Stimulated activated naive CD8-positive, alpha-beta T cell treated with anti-CD3 and anti-CD28 coated beads, Interleukin-15, amount 100 ng/mL, for 72 hours (primary cell): ENCODE measurements at regions not wholly inside any gene's neighbourhood (a gene's known extent, or its start where the extent isn't known, plus 50 kb on each side); places are given as distances from the start of the nearest gene placed in this dataset.

Experiments used
- ATAC-seq: fragments of 150-1000 bp; cut with Tn5 transposase; 2 replicates; pipeline ENCODE4 v1.10.0; 2021; ENCODE audit warnings: mild to moderate bottlenecking, moderate library complexity
- DNase-seq, 2 donors: peaks; one replicate each; pipeline ENCODE4 v3.0.0; 2021 to 2022
- H3K27ac Mint-ChIP-seq, 2 donors: one replicate each; pipeline ENCODE4 v1.8.0; 2022; ENCODE audit warnings: mild to moderate bottlenecking in 2 of 2, mixed read lengths in 2 of 2, moderate library complexity in 2 of 2
- H3K27me3 Mint-ChIP-seq: one replicate; pipeline ENCODE4 v1.8.0; 2022; ENCODE audit warnings: mixed read lengths
- H3K4me1 Mint-ChIP-seq: one replicate; pipeline ENCODE4 v1.8.0; 2022; ENCODE audit warnings: mild to moderate bottlenecking, mixed read lengths
- H3K4me3 Mint-ChIP-seq, 2 donors: one replicate each; pipeline ENCODE4 v1.8.0; 2022; ENCODE audit warnings: mild to moderate bottlenecking in 2 of 2, mixed read lengths in 2 of 2, moderate library complexity in 1 of 2
- H3K9me3 Mint-ChIP-seq, 2 donors: one replicate each; pipeline ENCODE4 v1.8.0; 2022; ENCODE audit warnings: mixed read lengths in 2 of 2

GRCh38 chr2:220107380-220107791 is 480.0 kb downstream of the SLC4A3 start:
- H3K27ac Mint-ChIP-seq: no peak overlapping the region
- no peaks in the 10 kb centered on the region for H3K4me1 Mint-ChIP-seq
- DNase-seq (no peak), ATAC-seq (no peak)
- no peaks in the 10 kb centered on the region for H3K9me3 Mint-ChIP-seq
- H3K4me3 Mint-ChIP-seq: no peak overlapping the region
- H3K27me3 Mint-ChIP-seq: no peaks in the 10 kb centered on the region

DNA sequence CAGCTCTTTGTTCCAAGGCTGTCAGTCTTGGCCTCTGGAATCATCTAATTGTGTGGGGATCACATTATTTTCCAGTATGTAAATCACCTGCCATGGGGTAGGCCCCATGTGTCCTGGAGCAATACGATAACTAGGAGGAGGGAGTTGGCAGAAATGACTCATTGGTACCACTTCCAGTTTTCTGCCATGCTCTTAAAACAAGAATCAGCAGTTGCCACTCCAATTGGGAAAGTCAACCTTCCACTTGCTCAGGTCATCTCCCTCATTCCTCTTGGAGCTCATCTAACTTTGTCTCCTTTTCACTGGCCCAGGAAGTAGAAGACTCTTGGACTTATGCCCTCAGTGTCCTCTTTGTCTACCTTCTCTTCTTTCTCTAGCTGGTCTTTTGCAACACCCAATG is 487.0 kb downstream of the SLC4A3 start:
- Mint-ChIP-seq H3K4me3 (no peak overlapping the region), H3K4me1 (no peaks in the 10 kb centered on the region), H3K9me3 (peaks cover 6 to 25% of the 10 kb centered on the region in 2 donors), H3K27ac (peak overlapping the region in 1 of 2 donors; percentile 10), H3K27me3 (no peaks in the 10 kb centered on the region)
- DNase-seq (no peak), ATAC-seq (no peak)

- no peak for DNase-seq
- no peaks in the 10 kb centered on the region for H3K4me1 Mint-ChIP-seq
- H3K9me3 Mint-ChIP-seq: peaks cover 6 to 25% of the 10 kb centered on the region in 2 donors
- no peak overlapping the region for H3K27ac Mint-ChIP-seq
- no peak overlapping the region for H3K4me3 Mint-ChIP-seq
- no peaks in the 10 kb centered on the region for H3K27me3 Mint-ChIP-seq
- ATAC-seq: no peak
Observed at GRCh38 chr2:220117025-220117424, 489.6 kb downstream of the SLC4A3 start.

GRCh38 chr2:220120041-220120440 is 492.6 kb downstream of the SLC4A3 start:
- no peak for DNase-seq
- Mint-ChIP-seq H3K27me3 (no peaks in the 10 kb centered on the region), H3K4me3 (no peak overlapping the region), H3K4me1 (no peaks in the 10 kb centered on the region), H3K9me3 (peaks cover 12 to 14% of the 10 kb centered on the region in 2 donors), H3K27ac (no peak overlapping the region)
- no peak for ATAC-seq

DNA sequence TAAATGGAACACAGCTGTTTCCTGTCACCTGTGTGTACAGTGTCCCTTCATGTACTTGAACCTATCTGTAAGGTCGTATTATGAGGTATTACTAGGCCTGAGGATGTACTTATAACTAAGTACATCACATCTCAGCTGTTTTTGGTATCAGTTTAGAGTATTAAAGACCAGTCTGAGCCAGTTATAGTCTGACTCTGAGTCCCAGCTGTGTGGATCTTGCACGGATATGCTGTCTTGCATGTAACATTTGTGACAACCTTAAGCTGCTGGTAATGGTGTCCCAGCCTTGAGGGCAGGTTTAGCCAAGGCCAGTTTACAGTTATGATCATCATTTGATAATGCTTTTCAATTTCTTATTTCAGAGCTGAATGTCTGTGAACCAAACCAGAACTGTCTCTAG is 496.3 kb downstream of the SLC4A3 start:
- Mint-ChIP-seq H3K4me1 (no peaks in the 10 kb centered on the region), H3K9me3 (peaks cover 0 to 6% of the 10 kb centered on the region in 2 donors), H3K27ac (no peak overlapping the region), H3K27me3 (no peaks in the 10 kb centered on the region), H3K4me3 (no peak overlapping the region)
- no peak for ATAC-seq
- DNase-seq: no peak

- H3K4me3 Mint-ChIP-seq: no peak overlapping the region
- H3K9me3 Mint-ChIP-seq: peaks cover 0 to 6% of the 10 kb centered on the region in 2 donors
- no peak for ATAC-seq
- no peaks in the 10 kb centered on the region for H3K27me3 Mint-ChIP-seq
- H3K27ac Mint-ChIP-seq: no peak overlapping the region
- H3K4me1 Mint-ChIP-seq: no peaks in the 10 kb centered on the region
- DNase-seq: no peak
Observed at GRCh38 chr2:220125551-220125950, 498.1 kb downstream of the SLC4A3 start.

GRCh38 chr2:220127311-220127710 is 499.9 kb downstream of the SLC4A3 start:
- Mint-ChIP-seq H3K4me3 (no peak overlapping the region), H3K27ac (no peak overlapping the region), H3K27me3 (no peaks in the 10 kb centered on the region), H3K9me3 (peaks cover 6 to 8% of the 10 kb centered on the region in 2 donors), H3K4me1 (no peaks in the 10 kb centered on the region)
- DNase-seq (no peak), ATAC-seq (no peak)

GRCh38 chr2:220127876-220128275 is 500.4 kb downstream of the SLC4A3 start:
- Mint-ChIP-seq H3K4me3 (no peak overlapping the region), H3K27ac (no peak overlapping the region), H3K4me1 (no peaks in the 10 kb centered on the region), H3K9me3 (peaks cover 6 to 8% of the 10 kb centered on the region in 2 donors), H3K27me3 (no peaks in the 10 kb centered on the region)
- ATAC-seq (no peak), DNase-seq (no peak)

DNA sequence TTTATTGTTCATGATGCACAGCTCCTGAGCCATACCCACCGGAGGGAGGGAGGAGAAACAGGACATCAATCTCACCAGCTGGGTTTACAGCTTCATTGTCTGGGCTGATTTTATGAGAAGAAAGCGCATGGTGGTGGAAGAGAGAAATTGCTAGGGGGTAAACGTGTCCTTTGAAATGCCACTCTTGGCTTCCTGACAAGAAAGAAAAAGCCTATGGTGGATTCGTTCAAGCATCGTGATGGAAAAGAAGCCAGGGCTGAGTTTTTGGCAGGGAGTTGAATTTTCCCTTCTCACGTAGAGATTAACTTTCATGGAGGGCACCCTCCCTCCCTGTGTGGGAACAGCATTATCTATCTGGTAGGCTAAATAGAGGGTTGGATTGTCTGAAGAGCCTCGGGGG is 502.0 kb downstream of the SLC4A3 start:
- Mint-ChIP-seq H3K9me3 (peaks cover 3 to 8% of the 10 kb centered on the region in 2 donors), H3K4me1 (no peaks in the 10 kb centered on the region), H3K27me3 (no peaks in the 10 kb centered on the region), H3K4me3 (no peak overlapping the region), H3K27ac (no peak overlapping the region)
- DNase-seq: no peak
- no peak for ATAC-seq

DNA sequence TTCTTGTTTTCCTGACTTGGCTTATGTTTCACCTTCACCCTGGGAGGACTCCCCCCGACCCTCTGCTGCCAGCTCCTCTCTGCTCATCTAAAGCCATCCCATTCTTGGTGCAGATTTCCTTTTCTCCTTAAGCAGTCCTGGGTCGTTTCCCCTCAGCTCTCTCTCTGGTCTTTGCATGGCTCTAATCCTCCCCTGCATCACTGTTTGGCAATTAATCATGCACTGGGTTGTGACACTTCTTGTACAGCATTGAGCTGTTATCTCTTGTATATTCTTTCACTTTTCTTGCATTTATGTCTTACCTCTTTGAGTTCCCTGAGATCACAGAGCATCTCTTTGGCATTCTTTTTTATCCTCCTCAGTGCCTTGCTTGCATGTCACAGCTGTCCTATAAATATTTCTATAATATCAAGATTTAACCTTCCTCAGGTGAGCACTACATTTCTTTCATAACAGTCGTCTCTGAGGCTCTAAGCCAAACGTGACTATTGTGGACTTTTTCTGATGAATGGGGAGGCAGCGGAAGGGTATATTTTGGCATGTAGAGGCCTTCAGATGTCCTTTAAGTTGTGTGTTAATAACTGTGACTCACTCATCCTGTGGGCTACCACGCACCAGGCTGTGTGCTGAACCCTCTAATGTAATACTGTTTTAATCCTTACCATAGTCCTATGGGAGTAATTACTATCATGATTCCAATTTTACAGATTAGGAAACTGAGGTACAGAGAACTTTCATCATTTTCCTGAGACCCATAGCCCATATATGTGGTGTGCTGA is 507.5 kb downstream of the SLC4A3 start:
- H3K27ac Mint-ChIP-seq: no peak overlapping the region
- no peak overlapping the region for H3K4me3 Mint-ChIP-seq
- ATAC-seq (no peak), DNase-seq (no peak)
- peaks cover 5 to 8% of the 10 kb centered on the region in 2 donors for H3K9me3 Mint-ChIP-seq
- no peaks in the 10 kb centered on the region for H3K27me3 Mint-ChIP-seq
- no peaks in the 10 kb centered on the region for H3K4me1 Mint-ChIP-seq

- Mint-ChIP-seq H3K9me3 (peaks cover 7 to 10% of the 10 kb centered on the region in 2 donors), H3K4me3 (no peak overlapping the region), H3K4me1 (no peaks in the 10 kb centered on the region), H3K27ac (no peak overlapping the region), H3K27me3 (no peaks in the 10 kb centered on the region)
- DNase-seq (no peak), ATAC-seq (no peak)
Observed at GRCh38 chr2:220143336-220143735, 515.9 kb downstream of the SLC4A3 start.

GRCh38 chr2:220144411-220144810 is 517.0 kb downstream of the SLC4A3 start:
- Mint-ChIP-seq H3K4me3 (no peak overlapping the region), H3K27me3 (no peaks in the 10 kb centered on the region), H3K9me3 (peaks cover 7 to 8% of the 10 kb centered on the region in 2 donors), H3K4me1 (no peaks in the 10 kb centered on the region), H3K27ac (no peak overlapping the region)
- ATAC-seq (no peak), DNase-seq (no peak)

DNA sequence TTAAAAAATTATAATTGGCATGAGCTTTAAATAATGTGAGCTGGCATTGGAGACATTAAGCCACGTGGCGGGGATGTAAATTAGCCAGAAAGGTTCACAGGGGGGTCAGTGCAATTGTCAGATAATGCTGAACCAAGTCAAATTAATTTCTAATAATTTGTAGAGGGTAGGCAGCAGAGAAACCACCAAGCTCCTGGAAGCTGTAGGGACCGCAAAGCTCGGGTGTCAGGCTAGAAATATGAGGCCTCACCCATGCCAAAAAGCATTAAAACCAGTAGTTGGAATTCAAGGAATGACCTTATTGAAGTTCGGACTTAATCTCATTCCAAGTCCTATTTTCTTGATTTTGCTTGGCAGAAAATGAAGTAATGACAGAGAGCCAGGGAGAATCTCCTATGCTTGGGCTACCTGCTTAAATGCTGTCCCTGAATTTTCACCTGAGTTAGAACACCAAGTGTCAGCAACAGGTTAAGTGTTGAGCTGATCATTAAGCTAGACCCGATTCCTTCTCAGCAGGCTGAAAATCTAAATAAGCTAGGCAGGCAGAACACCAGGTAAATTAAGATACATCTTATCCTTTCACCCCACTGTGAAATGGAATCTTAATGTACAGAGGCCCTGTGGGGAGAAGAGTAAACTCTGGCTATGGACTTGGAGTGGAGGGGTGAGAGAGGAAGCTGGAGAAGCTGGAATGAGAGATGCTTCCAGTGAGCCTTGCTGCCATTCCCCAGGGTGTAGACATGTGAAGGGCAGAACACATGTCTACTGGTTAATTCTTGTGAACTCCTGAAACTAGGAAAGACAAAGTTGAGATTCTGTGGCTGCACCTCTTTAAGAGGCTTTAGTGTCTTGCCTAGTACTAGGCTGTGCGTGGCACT is 520.0 kb downstream of the SLC4A3 start:
- Mint-ChIP-seq H3K27me3 (no peaks in the 10 kb centered on the region), H3K4me1 (no peaks in the 10 kb centered on the region), H3K27ac (no peak overlapping the region), H3K4me3 (no peak overlapping the region), H3K9me3 (peaks cover 7% of the 10 kb centered on the region in 2 donors)
- DNase-seq: no peak
- peak; percentile 7 for ATAC-seq

GRCh38 chr2:220148471-220149248 is 521.2 kb downstream of the SLC4A3 start:
- no peaks in the 10 kb centered on the region for H3K27me3 Mint-ChIP-seq
- no peak overlapping the region for H3K4me3 Mint-ChIP-seq
- no peak overlapping the region for H3K27ac Mint-ChIP-seq
- no peak for ATAC-seq
- no peak for DNase-seq
- no peaks in the 10 kb centered on the region for H3K4me1 Mint-ChIP-seq
- H3K9me3 Mint-ChIP-seq: peaks cover 7 to 9% of the 10 kb centered on the region in 2 donors

GRCh38 chr2:220151341-220151740 is 523.9 kb downstream of the SLC4A3 start:
- Mint-ChIP-seq H3K27ac (no peak overlapping the region), H3K4me1 (no peaks in the 10 kb centered on the region), H3K27me3 (no peaks in the 10 kb centered on the region), H3K9me3 (peaks cover 0 to 4% of the 10 kb centered on the region in 2 donors), H3K4me3 (no peak overlapping the region)
- no peak for ATAC-seq
- DNase-seq: no peak
